GM18951 (cell line): ENCODE measurements at regions not wholly inside any gene's neighbourhood (a gene's known extent, or its start where the extent isn't known, plus 50 kb on each side); places are given as distances from the start of the nearest gene placed in this dataset.

ENCODE experiments used
- POLR2A ChIP-seq: IDR thresholded peaks from 4 replicates; pipeline ENCODE4 v1.6.1; 2011; ENCODE audit warnings: mild to moderate bottlenecking; ENCODE audit not compliant: insufficient read length, insufficient read depth; ENCODE audit errors: extremely low read depth
- in situ Hi-C: fragments of 300-500 bp; cut with MboI; formaldehyde crosslinking; loops from one replicate; pipeline ENCODE4 v1.12.0; 2022; ENCODE audit warnings: low sequenced_read_pairs, mixed read lengths, inconsistent platforms; ENCODE audit not compliant: unreplicated experiment

DNA sequence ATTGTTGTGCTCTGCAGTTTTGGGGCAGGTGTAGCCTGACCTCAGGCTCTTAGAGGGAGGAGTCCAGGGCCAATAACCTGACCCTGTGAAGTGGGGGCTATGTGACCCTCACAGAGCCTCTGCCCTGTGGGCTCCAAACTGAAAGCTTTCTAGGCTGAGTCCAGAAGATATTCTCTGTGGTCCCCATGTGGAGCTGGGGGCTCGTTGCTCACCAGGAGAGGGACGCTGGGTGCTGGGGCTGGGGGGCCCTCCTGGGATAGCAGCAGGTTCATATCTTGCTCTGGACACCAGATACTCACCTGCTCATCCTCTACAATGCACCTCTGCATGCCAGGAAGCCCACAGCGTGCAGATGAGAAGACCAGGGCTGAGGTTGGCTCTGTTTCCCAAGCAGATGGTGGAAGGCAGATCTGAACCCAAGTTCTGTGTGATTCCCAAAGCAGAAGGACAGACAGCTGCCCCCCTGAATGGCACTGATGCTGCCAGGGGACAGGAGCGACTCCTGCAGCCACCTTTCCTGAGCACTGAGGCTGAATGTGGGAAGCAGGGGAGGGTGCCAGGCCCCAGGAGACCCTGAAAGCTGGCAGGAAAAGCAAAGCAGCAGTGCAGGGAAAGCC, 1022.0 kb downstream of the TBC1D22A start:
- no peak for TF ChIP-seq POLR2A
- in situ Hi-C loops = no loop called here

DNA sequence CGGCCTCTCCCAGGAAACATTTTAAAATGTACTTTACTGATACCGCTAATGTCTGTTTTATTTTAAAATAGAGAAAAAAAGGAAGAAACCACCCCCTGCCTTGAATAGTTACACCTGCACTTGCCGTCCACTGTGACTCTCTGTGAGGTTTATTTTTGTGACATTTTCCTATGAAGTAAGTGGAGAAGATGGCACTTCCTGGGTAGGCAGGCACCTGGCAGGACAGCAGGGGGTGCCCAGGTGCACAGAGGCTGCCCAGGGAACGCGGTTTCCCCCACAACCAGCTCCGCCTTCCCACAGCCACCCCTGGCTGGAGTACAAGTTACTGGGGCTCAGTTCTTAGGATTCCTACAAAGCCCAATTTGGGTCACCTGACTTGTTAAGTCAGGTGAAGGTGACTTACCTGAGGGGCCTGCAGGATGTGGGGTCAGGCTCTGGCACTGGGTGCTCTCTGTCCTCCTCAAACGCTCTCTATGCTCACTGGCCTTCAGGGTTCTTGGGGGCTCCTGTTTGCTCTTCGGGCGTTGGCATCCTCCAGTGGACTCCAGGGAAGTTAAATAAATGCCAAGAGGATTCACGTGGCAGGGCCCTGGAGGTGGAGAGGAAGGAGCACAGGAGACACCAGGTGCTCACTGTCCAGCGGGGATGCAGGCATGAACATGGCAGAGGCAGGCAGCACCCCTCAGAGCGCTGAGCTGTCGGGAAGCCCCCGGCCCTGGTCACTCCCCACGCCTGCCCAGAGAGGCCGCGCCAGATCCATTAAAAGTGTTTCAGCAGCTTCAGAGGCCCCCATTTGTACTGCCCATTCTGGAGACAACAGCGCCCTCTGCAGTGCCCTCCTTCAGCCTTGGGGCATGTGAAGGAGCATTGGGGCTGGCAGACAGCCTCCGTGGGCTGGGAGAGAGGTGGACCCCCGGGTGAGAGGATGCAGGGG, 1021.2 kb downstream of the TBC1D22A start:
- no peak for TF ChIP-seq POLR2A
- in situ Hi-C loops = no loop called here

DNA sequence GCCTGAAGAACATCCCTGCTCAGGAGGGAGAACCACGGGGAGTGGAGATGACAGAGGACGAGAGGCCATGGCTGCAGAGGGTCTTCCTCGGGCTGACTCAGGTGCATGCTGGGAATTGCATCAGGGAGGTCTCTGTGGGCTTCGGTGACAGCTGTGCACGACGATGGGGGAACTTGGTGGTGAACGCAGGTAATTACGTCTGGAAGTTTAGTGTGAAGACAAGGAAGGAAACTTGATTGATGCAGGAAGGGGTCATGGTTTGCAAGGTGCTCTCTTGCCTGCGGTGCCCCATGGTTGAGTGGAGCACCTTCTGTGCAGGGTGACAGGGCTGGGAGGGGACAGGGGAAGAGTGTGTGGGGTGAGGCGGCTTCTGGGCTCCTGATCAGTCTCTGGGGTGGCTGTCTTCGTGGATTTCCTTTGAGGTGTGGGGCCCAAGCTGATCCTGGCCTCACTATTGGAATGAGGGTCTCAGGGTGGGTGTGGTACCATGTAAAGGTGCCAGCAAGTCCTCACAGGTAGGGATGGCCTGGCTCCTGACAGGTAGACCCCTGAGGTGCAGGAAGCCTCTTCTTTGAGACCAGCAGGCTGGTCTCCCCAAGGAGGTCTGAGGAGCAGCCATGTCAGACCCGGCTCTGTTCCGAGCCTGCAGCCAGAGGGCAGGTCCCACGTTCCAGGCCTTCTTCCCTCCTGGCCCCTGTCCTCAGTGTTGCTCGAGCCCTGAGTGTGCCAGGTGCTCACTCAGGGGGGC, 1020.1 kb downstream of the TBC1D22A start:
- in situ Hi-C loops = no loop called here
- no peak for TF ChIP-seq POLR2A

DNA sequence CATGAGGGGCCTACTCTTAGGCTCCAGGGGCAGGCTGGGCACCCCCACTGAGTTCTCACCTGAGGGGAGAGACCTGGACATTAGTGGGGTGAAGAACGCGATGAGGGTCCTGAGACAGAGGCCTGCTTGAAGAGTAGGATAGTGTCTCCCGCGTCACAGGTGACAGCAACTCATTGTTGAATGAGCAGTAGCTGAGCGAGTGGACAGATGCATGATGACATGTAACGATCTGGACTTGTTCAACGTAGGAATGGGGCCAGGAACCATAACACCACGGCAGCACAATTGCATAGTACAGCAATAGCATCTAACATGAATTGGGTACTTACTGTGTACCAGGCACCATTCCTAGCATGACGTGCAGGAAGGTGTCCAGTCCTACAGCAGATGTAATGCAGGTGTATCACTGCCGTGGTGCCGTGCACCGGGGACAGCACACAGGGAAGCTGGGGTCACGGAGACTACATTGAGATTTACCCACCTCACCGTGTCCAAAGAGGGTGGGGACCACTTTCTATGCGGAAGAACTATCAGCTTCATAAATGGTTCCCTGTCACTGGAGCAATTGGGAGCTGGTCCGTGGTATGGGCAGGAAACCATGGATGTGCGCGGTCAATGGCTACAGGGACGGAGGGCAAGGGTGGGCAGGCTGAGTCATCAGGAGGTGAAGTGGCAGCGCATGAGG, 1019.1 kb downstream of the TBC1D22A start:
- in situ Hi-C loops = no loop called here
- no peak for TF ChIP-seq POLR2A

DNA sequence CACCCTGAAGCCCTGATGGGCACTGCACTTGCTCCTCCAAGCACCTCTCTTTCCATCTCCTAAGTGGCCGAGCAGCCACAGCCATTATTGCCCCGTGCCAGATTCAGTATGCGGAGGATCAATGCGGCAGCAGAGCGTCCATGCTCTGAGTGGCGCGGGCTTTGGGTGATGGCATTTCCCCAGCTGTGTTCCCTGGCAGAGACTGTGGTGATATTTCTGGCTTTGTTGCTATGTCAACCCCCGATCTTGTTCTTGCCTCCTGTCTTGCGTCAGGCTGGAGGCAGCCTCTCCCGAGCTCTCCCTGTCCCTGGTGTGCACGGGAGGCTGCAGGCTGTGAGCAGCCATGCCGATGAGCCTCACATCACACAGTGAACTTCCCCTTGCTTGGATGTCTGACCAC, 1018.6 kb downstream of the TBC1D22A start:
- TF ChIP-seq POLR2A = no peak
- in situ Hi-C loops = no loop called here

DNA sequence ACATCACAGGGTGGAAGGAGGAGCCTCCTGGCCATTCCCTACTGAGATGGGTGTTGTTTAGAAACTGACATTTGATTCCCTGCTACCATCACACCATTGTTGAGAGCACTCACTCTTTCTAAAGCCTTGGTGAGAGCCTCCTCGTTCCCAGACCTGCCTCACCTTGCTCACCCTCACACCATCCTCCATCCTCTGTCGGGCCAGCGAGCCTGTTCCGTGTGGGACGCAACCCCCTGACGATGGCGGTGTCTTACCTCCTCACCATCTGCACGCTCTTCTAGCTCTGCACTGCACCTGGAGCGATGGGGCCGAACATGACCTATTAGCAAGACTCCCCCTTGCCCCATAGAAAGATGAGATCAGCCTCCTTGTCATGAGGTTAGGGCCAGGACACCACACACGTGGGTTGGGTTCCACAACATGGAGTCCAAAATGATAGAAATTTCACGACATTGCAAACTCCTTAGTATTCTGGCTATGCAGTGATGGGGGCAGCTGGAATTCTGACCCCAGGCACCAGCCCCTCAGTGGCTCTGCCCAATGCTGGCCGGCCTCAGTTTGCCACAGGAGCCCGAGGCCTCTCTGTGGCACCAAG, 1017.9 kb downstream of the TBC1D22A start:
- in situ Hi-C loops = no loop called here
- no peak for TF ChIP-seq POLR2A

DNA sequence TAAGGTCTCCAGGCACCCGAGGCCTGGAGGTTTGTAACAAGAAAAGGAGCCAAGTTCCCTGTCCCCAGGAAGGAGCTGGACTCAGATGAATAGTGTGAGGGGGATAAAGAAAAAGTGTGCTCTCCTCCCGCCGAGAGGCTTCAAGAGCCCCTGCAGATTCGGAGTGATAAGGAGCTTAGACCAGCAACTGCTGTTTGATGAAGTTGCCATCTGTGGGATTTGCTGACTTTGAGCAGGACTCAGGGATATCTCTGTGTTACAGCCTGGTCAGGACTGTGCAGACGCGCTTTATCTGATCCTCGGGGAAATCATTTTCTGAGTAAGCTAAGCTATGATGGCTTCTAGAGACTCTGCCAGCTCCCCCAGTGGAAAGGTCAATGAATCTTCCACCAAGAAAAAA, 1017.0 kb downstream of the TBC1D22A start:
- no peak for TF ChIP-seq POLR2A
- in situ Hi-C loops = no loop called here

DNA sequence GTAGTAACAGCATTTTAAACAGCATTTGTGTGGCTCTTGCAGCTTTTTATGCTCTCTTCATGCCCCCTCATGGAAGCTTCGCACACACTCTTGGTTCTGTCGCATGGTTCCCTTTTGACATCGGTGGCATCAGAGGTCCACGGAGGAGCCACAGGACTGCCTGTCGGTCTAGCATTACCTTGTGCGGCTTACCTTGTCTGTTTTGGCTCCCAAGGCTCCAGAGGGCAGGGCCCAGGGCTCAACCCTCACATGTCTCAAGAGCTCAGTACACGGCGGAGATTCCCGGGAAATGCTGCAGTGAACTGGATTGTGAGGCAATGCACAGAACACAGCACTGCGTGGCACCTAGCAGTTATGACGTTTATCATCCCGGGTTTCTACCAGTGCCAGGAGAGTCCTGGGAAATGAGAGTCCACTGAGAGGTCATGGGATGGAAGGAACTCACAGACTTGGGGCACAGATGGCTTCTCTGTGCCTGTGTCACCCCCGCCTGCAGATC, 1015.8 kb downstream of the TBC1D22A start:
- in situ Hi-C loops = no loop called here
- no peak for TF ChIP-seq POLR2A

DNA sequence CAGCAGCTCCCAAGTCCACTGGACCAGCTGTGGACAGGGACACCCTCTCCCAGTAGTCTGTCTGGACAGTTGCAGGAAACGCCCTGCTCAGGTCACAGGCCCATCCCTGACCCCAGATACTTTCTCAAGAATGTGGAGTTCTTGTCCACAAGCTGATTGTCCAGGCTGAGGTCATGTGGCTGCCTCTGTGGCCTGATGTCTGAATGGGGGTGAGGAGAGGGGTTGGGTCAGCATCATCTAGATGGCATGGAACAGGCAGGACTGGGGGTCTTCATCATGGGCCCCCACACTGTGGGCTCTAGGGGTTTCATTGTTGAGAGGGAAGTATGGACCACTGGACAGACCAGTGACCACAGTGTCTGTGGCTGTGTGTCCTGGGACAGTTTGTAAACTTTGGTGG, 1015.0 kb downstream of the TBC1D22A start:
- in situ Hi-C loops = no loop called here
- no peak for TF ChIP-seq POLR2A

DNA sequence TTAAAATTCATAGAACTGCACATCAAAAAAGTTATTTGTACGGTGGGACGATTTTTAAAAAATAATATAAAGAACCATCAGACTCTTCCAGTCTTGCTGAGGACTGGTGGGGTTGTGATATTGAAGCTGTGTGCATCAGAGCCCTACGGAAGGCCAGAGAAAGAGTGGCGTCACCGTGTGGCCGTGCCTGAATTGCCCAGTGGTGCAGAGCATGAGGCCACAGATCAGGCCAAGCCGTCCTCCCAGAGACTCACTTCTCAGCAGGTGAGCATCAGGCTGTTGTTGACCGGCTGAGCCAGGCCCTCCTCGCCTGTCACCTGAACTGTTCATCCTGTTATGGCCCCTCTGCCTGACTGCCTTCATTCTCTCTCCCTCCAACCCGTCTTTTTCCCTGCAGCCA, 1013.9 kb downstream of the TBC1D22A start:
- TF ChIP-seq POLR2A = no peak

DNA sequence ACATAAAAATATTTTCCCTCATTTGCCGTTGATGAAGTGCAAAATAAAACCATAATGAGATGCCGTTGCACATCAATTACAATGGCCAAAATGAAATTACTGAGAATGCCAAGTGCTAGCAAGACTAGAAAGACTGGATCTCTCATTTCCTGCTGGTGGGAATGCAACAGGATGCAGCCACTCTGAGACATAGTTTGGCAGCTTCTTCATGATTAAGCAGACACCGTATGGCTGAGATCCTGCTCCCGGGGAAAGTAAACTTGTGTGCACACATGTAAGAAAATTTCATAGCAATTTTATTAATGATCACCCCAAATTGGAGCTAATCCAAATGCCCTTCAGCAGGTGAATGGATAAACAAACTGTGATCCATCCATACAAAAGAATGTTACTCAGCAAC, 1013.2 kb downstream of the TBC1D22A start:
- in situ Hi-C loops = no loop called here
- no peak for TF ChIP-seq POLR2A

More for the DNA sequence above, 1013.9 kb downstream of the TBC1D22A start:
- in situ Hi-C loops = no loop called here

DNA sequence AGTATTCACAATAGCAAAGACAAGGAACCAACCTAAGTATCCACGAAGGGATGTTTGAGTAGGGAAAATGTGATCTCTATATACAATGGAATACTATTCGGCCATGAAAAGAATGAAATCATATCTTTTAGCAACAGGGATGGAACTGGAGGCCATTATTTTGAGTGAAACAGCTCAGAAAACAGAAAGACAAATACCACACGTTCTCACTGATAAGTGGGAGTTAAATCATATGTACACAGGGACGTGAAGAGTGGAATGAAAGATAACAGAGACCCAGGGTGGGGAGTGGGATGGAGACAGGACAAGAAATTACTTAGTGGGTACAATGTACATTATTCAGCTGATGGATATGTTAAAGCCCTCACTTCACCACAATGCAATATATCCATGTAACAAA, 1012.7 kb downstream of the TBC1D22A start:
- TF ChIP-seq POLR2A = no peak
- in situ Hi-C loops = no loop called here
